Karpas-422 (cell line): ENCODE measurements at regions not wholly inside any gene's neighbourhood (a gene's known extent, or its start where the extent isn't known, plus 50 kb on each side); places are given as distances from the start of the nearest gene placed in this dataset.
"Not testable (repeated sequence)": the region's sequence is repeated elsewhere in the genome, so short reads cannot be mapped to it uniquely, and the experiment has no call there.

ENCODE experiments used
- DNase-seq: peaks from one replicate; pipeline ENCODE4 v3.0.0-alpha.2; 2015
- H2AFZ ChIP-seq: fragments of 200-600 bp; sonication (generic); 2 replicates; pipeline ENCODE4 v1.6.1; 2014; ENCODE audit warnings: antibody characterized with exemption, low read length, mixed read lengths
- H3K27ac ChIP-seq: fragments of 200-600 bp; sonication (generic); 2 replicates; pipeline ENCODE4 v1.5.1; 2014; ENCODE audit warnings: mild to moderate bottlenecking, low read length, moderate library complexity
- H3K27me3 ChIP-seq: fragments of 200-600 bp; sonication (generic); 2 replicates; pipeline ENCODE4 v1.6.1; 2014; ENCODE audit warnings: low read length, mixed read lengths
- H3K36me3 ChIP-seq: fragments of 200-600 bp; sonication (generic); 2 replicates; pipeline ENCODE4 v1.6.1; 2014; ENCODE audit warnings: low read length, mixed read lengths; ENCODE audit not compliant: insufficient read depth
- H3K4me1 ChIP-seq: fragments of 200-600 bp; sonication (generic); 2 replicates; pipeline ENCODE4 v1.6.1; 2014; ENCODE audit warnings: mild to moderate bottlenecking, low read length, mixed read lengths
- H3K4me2 ChIP-seq: fragments of 200-600 bp; sonication (generic); 2 replicates; pipeline ENCODE4 v1.6.1; 2014; ENCODE audit warnings: low read length, low read depth, mild to moderate bottlenecking; ENCODE audit not compliant: poor library complexity, severe bottlenecking
- H3K4me3 ChIP-seq: fragments of 200-600 bp; sonication (generic); 2 replicates; pipeline ENCODE4 v1.5.1; 2014; ENCODE audit warnings: mild to moderate bottlenecking, antibody characterized with exemption, low read length, mixed read lengths
- H3K79me2 ChIP-seq: fragments of 200-600 bp; sonication (generic); 2 replicates; pipeline ENCODE4 v1.6.1; 2014; ENCODE audit warnings: mild to moderate bottlenecking, low read length, mixed read lengths
- H3K9ac ChIP-seq: fragments of 200-600 bp; sonication (generic); 2 replicates; pipeline ENCODE4 v1.6.0; 2014; ENCODE audit warnings: low read length
- H3K9me2 ChIP-seq: fragments of 200-600 bp; sonication (generic), shearing (Covaris generic); replicated peaks from 2 replicates; pipeline ENCODE4 v1.6.0; 2014; ENCODE audit warnings: mild to moderate bottlenecking, low read length, moderate library complexity; ENCODE audit not compliant: insufficient read depth
- H3K9me3 ChIP-seq: fragments of 300-700, 200-600 bp; sonication (generic); 2 replicates; pipeline ENCODE4 v1.6.1; 2014; ENCODE audit warnings: low read length, mixed read lengths
- H4K20me1 ChIP-seq: fragments of 200-600 bp; sonication (generic); 2 replicates; pipeline ENCODE4 v1.6.1; 2014; ENCODE audit warnings: mild to moderate bottlenecking, antibody characterized with exemption, low read length, low read depth; ENCODE audit not compliant: insufficient read depth

GRCh38 chr9:95684516-95684915, 167.7 kb upstream of the PTCH1 start:
- H3K4me2 ChIP-seq = no peak overlapping the region
- H3K9ac ChIP-seq = no peak overlapping the region
- no peaks in the 10 kb centered on the region for H3K36me3 ChIP-seq
- H3K4me3 ChIP-seq = no peak overlapping the region
- no peak overlapping the region for H2AFZ ChIP-seq
- H4K20me1 ChIP-seq = no peaks in the 10 kb centered on the region
- no peaks in the 10 kb centered on the region for H3K79me2 ChIP-seq
- H3K27me3 ChIP-seq = no peaks in the 10 kb centered on the region
- DNase-seq = no peak
- no peaks in the 10 kb centered on the region for H3K9me3 ChIP-seq
- H3K4me1 ChIP-seq = no peaks in the 10 kb centered on the region
- no peak overlapping the region for H3K27ac ChIP-seq
- no peaks in the 10 kb centered on the region for H3K9me2 ChIP-seq

- H3K27me3 ChIP-seq, DNase-seq, H3K4me2 ChIP-seq, H4K20me1 ChIP-seq, H3K4me1 ChIP-seq, H2AFZ ChIP-seq, H3K79me2 ChIP-seq, H3K4me3 ChIP-seq, H3K27ac ChIP-seq, H3K36me3 ChIP-seq, H3K9me3 ChIP-seq, H3K9ac ChIP-seq, H3K9me2 ChIP-seq: not testable (repeated sequence)
Observed at GRCh38 chr9:95680306-95680705, 163.5 kb upstream of the PTCH1 start.

- no peaks in the 10 kb centered on the region for H3K79me2 ChIP-seq
- H3K4me3 ChIP-seq = no peak overlapping the region
- H3K4me1 ChIP-seq = no peaks in the 10 kb centered on the region
- H3K9me3 ChIP-seq = no peaks in the 10 kb centered on the region
- no peaks in the 10 kb centered on the region for H3K27me3 ChIP-seq
- DNase-seq = no peak
- no peaks in the 10 kb centered on the region for H3K9me2 ChIP-seq
- no peaks in the 10 kb centered on the region for H4K20me1 ChIP-seq
- no peak overlapping the region for H3K4me2 ChIP-seq
- H3K27ac ChIP-seq = no peak overlapping the region
- no peak overlapping the region for H3K9ac ChIP-seq
- no peaks in the 10 kb centered on the region for H3K36me3 ChIP-seq
- no peak overlapping the region for H2AFZ ChIP-seq
Observed at GRCh38 chr9:95679874-95680273, 163.1 kb upstream of the PTCH1 start.

GRCh38 chr9:95678759-95679158, 162.0 kb upstream of the PTCH1 start:
- no peaks in the 10 kb centered on the region for H3K27me3 ChIP-seq
- H3K9me2 ChIP-seq = no peaks in the 10 kb centered on the region
- H3K4me2 ChIP-seq = no peak overlapping the region
- H3K9ac ChIP-seq = no peak overlapping the region
- H3K9me3 ChIP-seq = no peaks in the 10 kb centered on the region
- H3K27ac ChIP-seq = no peak overlapping the region
- no peaks in the 10 kb centered on the region for H4K20me1 ChIP-seq
- H3K4me1 ChIP-seq = no peaks in the 10 kb centered on the region
- no peaks in the 10 kb centered on the region for H3K79me2 ChIP-seq
- no peak for DNase-seq
- no peaks in the 10 kb centered on the region for H3K36me3 ChIP-seq
- H2AFZ ChIP-seq = no peak overlapping the region
- no peak overlapping the region for H3K4me3 ChIP-seq

GRCh38 chr9:95670122-95670521, 153.4 kb upstream of the PTCH1 start:
- Histone ChIP-seq H3K9me2 (no peaks in the 10 kb centered on the region), H3K4me1 (no peaks in the 10 kb centered on the region), H3K27me3 (no peaks in the 10 kb centered on the region), H3K9ac (no peak overlapping the region), H2AFZ (no peak overlapping the region), H3K9me3 (no peaks in the 10 kb centered on the region), H4K20me1 (no peaks in the 10 kb centered on the region), H3K79me2 (no peaks in the 10 kb centered on the region), H3K4me3 (no peak overlapping the region), H3K27ac (no peak overlapping the region), H3K36me3 (no peaks in the 10 kb centered on the region), H3K4me2 (no peak overlapping the region)
- no peak for DNase-seq

GRCh38 chr9:95669253-95669652, 152.5 kb upstream of the PTCH1 start:
- H3K27ac ChIP-seq = no peak overlapping the region
- H3K4me1 ChIP-seq = no peaks in the 10 kb centered on the region
- H2AFZ ChIP-seq = no peak overlapping the region
- no peaks in the 10 kb centered on the region for H3K27me3 ChIP-seq
- no peaks in the 10 kb centered on the region for H3K9me3 ChIP-seq
- H3K4me3 ChIP-seq = no peak overlapping the region
- no peak overlapping the region for H3K4me2 ChIP-seq
- no peaks in the 10 kb centered on the region for H3K36me3 ChIP-seq
- H3K79me2 ChIP-seq = no peaks in the 10 kb centered on the region
- DNase-seq = no peak
- H4K20me1 ChIP-seq = no peaks in the 10 kb centered on the region
- H3K9me2 ChIP-seq = no peaks in the 10 kb centered on the region
- H3K9ac ChIP-seq = no peak overlapping the region

- H3K9me2 ChIP-seq = no peaks in the 10 kb centered on the region
Observed at GRCh38 chr9:95667789-95668188, 151.0 kb upstream of the PTCH1 start.

GRCh38 chr9:95666785-95667155, 150.0 kb upstream of the PTCH1 start:
- Histone ChIP-seq H3K4me1 (no peaks in the 10 kb centered on the region), H3K36me3 (no peaks in the 10 kb centered on the region), H3K4me2 (no peak overlapping the region), H3K79me2 (no peaks in the 10 kb centered on the region), H4K20me1 (no peaks in the 10 kb centered on the region), H3K4me3 (no peak overlapping the region), H2AFZ (no peak overlapping the region), H3K27me3 (no peaks in the 10 kb centered on the region), H3K27ac (no peak overlapping the region), H3K9me3 (no peaks in the 10 kb centered on the region), H3K9me2 (no peaks in the 10 kb centered on the region), H3K9ac (no peak overlapping the region)
- no peak for DNase-seq

More at GRCh38 chr9:95667789-95668188, 151.0 kb upstream of the PTCH1 start:
- DNase-seq = no peak
- no peaks in the 10 kb centered on the region for H3K79me2 ChIP-seq
- no peaks in the 10 kb centered on the region for H4K20me1 ChIP-seq
- H3K9ac ChIP-seq = no peak overlapping the region
- H3K9me3 ChIP-seq = no peaks in the 10 kb centered on the region
- no peaks in the 10 kb centered on the region for H3K27me3 ChIP-seq
- no peak overlapping the region for H2AFZ ChIP-seq
- no peaks in the 10 kb centered on the region for H3K4me1 ChIP-seq
- H3K4me2 ChIP-seq = no peak overlapping the region
- no peak overlapping the region for H3K4me3 ChIP-seq
- H3K36me3 ChIP-seq = no peaks in the 10 kb centered on the region
- H3K27ac ChIP-seq = no peak overlapping the region

- Histone ChIP-seq H3K27ac (no peak overlapping the region), H3K9me2 (no peaks in the 10 kb centered on the region), H3K4me2 (no peak overlapping the region), H3K4me3 (no peak overlapping the region), H3K9ac (no peak overlapping the region), H3K27me3 (no peaks in the 10 kb centered on the region), H4K20me1 (no peaks in the 10 kb centered on the region), H3K9me3 (no peaks in the 10 kb centered on the region), H3K79me2 (no peaks in the 10 kb centered on the region), H2AFZ (no peak overlapping the region), H3K4me1 (no peaks in the 10 kb centered on the region), H3K36me3 (no peaks in the 10 kb centered on the region)
- no peak for DNase-seq
Observed at GRCh38 chr9:95666096-95666784, 149.5 kb upstream of the PTCH1 start.
